CD4-positive, alpha-beta T cell treated with Interleukin-17A for 4 hours (primary cell): ENCODE measurements at regions not wholly inside any gene's neighbourhood (a gene's known extent, or its start where the extent isn't known, plus 50 kb on each side); places are given as distances from the start of the nearest gene placed in this dataset.
"Not testable (repeated sequence)": the region's sequence is repeated elsewhere in the genome, so short reads cannot be mapped to it uniquely, and the experiment has no call there.

Source experiments
- DNase-seq: peaks from one replicate; pipeline ENCODE4 v3.0.0-alpha.2; 2020; ENCODE audit warnings: mixed read lengths

GRCh38 chr12:119931402-119931801 is 54.3 kb upstream of the CIT start:
- DNase-seq = no peak

- no peak for DNase-seq
Measured at GRCh38 chr12:119932921-119933320, 55.8 kb upstream of the CIT start.

- not testable (repeated sequence) for DNase-seq
Measured at GRCh38 chr12:119934780-119935179, 54.3 kb upstream of the BICDL1 start.

- no peak for DNase-seq
Measured at GRCh38 chr12:119936705-119937311, 52.2 kb upstream of the BICDL1 start.

GRCh38 chr12:119938049-119938667 is 50.9 kb upstream of the BICDL1 start:
- peak; percentile 82 for DNase-seq
